HG02588 (cell line): ENCODE measurements at regions not wholly inside any gene's neighbourhood (a gene's known extent, or its start where the extent isn't known, plus 50 kb on each side); places are given as distances from the start of the nearest gene placed in this dataset.

ENCODE experiments used
- ATAC-seq: cut with Tn5 transposase; IDR thresholded peaks from one replicate; pipeline ENCODE4 v1.9.1; 2021; ENCODE audit warnings: mild to moderate bottlenecking, moderate library complexity; ENCODE audit not compliant: unreplicated experiment

GRCh38 chr4:36394352-36394903 is 113.0 kb downstream of the DTHD1 start:
- ATAC-seq, result no peak

GRCh38 chr4:36399762-36400353 is 118.4 kb downstream of the DTHD1 start:
- no peak for ATAC-seq

GRCh38 chr4:36402008-36402758 is 120.8 kb downstream of the DTHD1 start:
- ATAC-seq, result no peak

- no peak for ATAC-seq
Measured at GRCh38 chr4:36411338-36411737, 129.9 kb downstream of the DTHD1 start.

- no peak for ATAC-seq
Measured at GRCh38 chr4:36414248-36414647, 132.8 kb downstream of the DTHD1 start.

- ATAC-seq, result no peak
Measured at GRCh38 chr4:36417146-36417545, 135.7 kb downstream of the DTHD1 start.

GRCh38 chr4:36420111-36420679 is 138.8 kb downstream of the DTHD1 start:
- no peak for ATAC-seq

- ATAC-seq, result no peak
Measured at GRCh38 chr4:36422607-36423006, 141.2 kb downstream of the DTHD1 start.

- ATAC-seq, result no peak
Measured at GRCh38 chr4:36426741-36427140, 145.3 kb downstream of the DTHD1 start.

GRCh38 chr4:36427696-36428095 is 146.3 kb downstream of the DTHD1 start:
- ATAC-seq, result no peak

GRCh38 chr4:36432586-36432985 is 151.2 kb downstream of the DTHD1 start:
- no peak for ATAC-seq

- no peak for ATAC-seq
Measured at GRCh38 chr4:36439556-36439955, 158.1 kb downstream of the DTHD1 start.

- no peak for ATAC-seq
Measured at GRCh38 chr4:36445480-36445879, 164.1 kb downstream of the DTHD1 start.

- ATAC-seq, result no peak
Measured at GRCh38 chr4:36446275-36446674, 164.9 kb downstream of the DTHD1 start.

GRCh38 chr4:36461344-36461743 is 179.9 kb downstream of the DTHD1 start:
- no peak for ATAC-seq

- ATAC-seq, result no peak
Measured at GRCh38 chr4:36467670-36468069, 186.3 kb downstream of the DTHD1 start.

GRCh38 chr4:36471903-36472302 is 190.5 kb downstream of the DTHD1 start:
- no peak for ATAC-seq

- no peak for ATAC-seq
Measured at GRCh38 chr4:36476135-36476534, 194.7 kb downstream of the DTHD1 start.

GRCh38 chr4:36477861-36478260 is 196.4 kb downstream of the DTHD1 start:
- ATAC-seq, result no peak

- no peak for ATAC-seq
Measured at GRCh38 chr4:36485885-36486284, 204.5 kb downstream of the DTHD1 start.

- ATAC-seq, result no peak
Measured at GRCh38 chr4:36489798-36490197, 208.4 kb downstream of the DTHD1 start.

- no peak for ATAC-seq
Measured at GRCh38 chr4:36492041-36492440, 210.6 kb downstream of the DTHD1 start.
